MCF 10A (cell line): ENCODE measurements at regions not wholly inside any gene's neighbourhood (a gene's known extent, or its start where the extent isn't known, plus 50 kb on each side); places are given as distances from the start of the nearest gene placed in this dataset.
A peak's percentile ranks its signal among the peaks of the same experiment; 100 is the strongest.

ENCODE experiments used
- BruUV-seq: library from RNA; stranded (reverse); fragments of 400-500 nt; replicated peaks from 2 replicates; lab custom pipeline; 2021; lab: Mats Ljungman, UMichigan
- CTCF ChIA-PET: fragments of 300-600 bp; sonication (Branson Sonifier 250); formaldehyde crosslinking; extraction: SDS; loops from one replicate; lab custom pipeline; 2021; ENCODE audit warnings: antibody characterized with exemption, inconsistent platforms; lab: Yijun Ruan, JAX
- POLR2A ChIA-PET: fragments of 300-600, 350-650 bp; sonication (Branson Sonifier 250); formaldehyde crosslinking; extraction: SDS; loops from one replicate; lab custom pipeline; 2020; ENCODE audit warnings: antibody characterized with exemption, inconsistent platforms; lab: Yijun Ruan, JAX
- DNase-seq: peaks from one replicate; pipeline ENCODE4 v3.0.0-alpha.2; 2018; ENCODE audit not compliant: unreplicated experiment
- H3K27ac Mint-ChIP-seq: one replicate; pipeline ENCODE4 v1.8.0; 2022; ENCODE audit warnings: mild to moderate bottlenecking, low read depth, mixed read lengths; ENCODE audit not compliant: unreplicated experiment
- H3K27me3 Mint-ChIP-seq: one replicate; pipeline ENCODE4 v1.8.0; 2022; ENCODE audit warnings: mixed read lengths; ENCODE audit not compliant: insufficient read depth, unreplicated experiment
- H3K36me3 Mint-ChIP-seq: one replicate; pipeline ENCODE4 v1.8.0; 2022; ENCODE audit warnings: mild to moderate bottlenecking, moderate library complexity, mixed read lengths; ENCODE audit not compliant: insufficient read depth, unreplicated experiment
- H3K4me1 Mint-ChIP-seq: one replicate; pipeline ENCODE4 v1.8.0; 2022; ENCODE audit warnings: mixed read lengths; ENCODE audit not compliant: insufficient read depth, unreplicated experiment
- H3K4me3 Mint-ChIP-seq: one replicate; pipeline ENCODE4 v1.8.0; 2022; ENCODE audit warnings: mild to moderate bottlenecking, moderate library complexity, mixed read lengths; ENCODE audit not compliant: unreplicated experiment
- H3K9me3 Mint-ChIP-seq: one replicate; pipeline ENCODE4 v1.8.0; 2022; ENCODE audit warnings: mixed read lengths; ENCODE audit not compliant: unreplicated experiment
- intact Hi-C: fragments of 100-400 bp; cut with micrococcal nuclease; formaldehyde crosslinking; loops from 2 replicates; pipeline ENCODE4 v1.14.1; 2022
- TF ChIP-seq, protein P1 (sequence below): fragments of 200-600 bp; IDR thresholded peaks from one replicate; pipeline ENCODE4 v1.8.0; 2022; ENCODE audit warnings: antibody characterized with exemption, mild to moderate bottlenecking; ENCODE audit not compliant: unreplicated experiment

DNA sequence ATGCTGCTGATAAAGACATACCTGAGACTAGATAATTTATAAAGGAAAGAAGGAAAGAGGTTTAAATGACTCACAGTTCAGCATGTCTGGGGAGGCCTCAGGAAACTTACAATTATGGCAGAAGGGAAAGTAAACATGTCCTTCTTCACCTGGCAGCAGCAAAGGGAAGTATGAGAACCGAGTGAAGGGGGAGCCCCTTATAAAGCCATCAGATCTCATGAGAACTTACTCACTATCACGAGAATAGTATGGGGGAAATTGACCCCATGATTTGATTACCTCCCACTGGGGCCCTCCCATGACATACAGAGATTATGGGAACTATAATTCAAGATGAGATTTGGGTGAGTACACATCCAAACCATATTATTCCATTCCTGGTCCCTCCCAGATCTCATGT lies 154.4 kb downstream of the FASLG start:
- TF ChIP-seq, protein P1, sequence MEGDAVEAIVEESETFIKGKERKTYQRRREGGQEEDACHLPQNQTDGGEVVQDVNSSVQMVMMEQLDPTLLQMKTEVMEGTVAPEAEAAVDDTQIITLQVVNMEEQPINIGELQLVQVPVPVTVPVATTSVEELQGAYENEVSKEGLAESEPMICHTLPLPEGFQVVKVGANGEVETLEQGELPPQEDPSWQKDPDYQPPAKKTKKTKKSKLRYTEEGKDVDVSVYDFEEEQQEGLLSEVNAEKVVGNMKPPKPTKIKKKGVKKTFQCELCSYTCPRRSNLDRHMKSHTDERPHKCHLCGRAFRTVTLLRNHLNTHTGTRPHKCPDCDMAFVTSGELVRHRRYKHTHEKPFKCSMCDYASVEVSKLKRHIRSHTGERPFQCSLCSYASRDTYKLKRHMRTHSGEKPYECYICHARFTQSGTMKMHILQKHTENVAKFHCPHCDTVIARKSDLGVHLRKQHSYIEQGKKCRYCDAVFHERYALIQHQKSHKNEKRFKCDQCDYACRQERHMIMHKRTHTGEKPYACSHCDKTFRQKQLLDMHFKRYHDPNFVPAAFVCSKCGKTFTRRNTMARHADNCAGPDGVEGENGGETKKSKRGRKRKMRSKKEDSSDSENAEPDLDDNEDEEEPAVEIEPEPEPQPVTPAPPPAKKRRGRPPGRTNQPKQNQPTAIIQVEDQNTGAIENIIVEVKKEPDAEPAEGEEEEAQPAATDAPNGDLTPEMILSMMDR: no peak
- ChIA-PET CTCF (interaction anchor here (1.8 kb wide), 1 partner anchor 389 kb away, joined by 9 read pairs; no protein-coding TSS in a partner anchor), POLR2A (no interaction called here)
- BruUV-seq: no TSS peak
- intact Hi-C loops: no loop called here
- Mint-ChIP-seq H3K4me1 (no peaks in the 10 kb centered on the region), H3K36me3 (no peaks in the 10 kb centered on the region), H3K27me3 (no peaks in the 10 kb centered on the region), H3K4me3 (no peak overlapping the region), H3K9me3 (peaks cover 14% of the 10 kb centered on the region), H3K27ac (no peak overlapping the region)
- no peak for DNase-seq

DNA sequence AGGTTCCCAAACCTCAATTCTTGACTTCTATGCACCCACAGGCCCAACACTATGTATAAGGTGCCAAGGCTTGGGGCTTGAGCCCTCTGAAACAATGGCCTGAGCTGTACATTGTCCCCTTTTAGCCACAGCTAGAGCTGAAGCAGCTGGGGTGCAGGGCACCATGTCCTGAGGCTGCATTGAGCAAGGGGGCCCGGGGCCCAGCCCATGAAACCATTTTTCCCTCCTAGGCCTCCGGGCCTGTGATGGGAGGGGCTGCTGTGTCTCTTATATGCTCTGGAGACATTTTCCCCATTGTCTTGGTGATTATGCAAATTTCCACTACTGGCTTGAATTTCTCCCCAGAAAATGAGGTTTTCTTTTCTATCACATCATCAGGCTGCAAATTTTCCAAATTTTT lies 155.5 kb downstream of the FASLG start:
- no peaks in the 10 kb centered on the region for H3K27me3 Mint-ChIP-seq
- CTCF ChIA-PET: interaction anchor here (17.9 kb wide), 1 partner anchor 387 kb away, joined by 591 read pairs; the partner anchor contains the start of gene TNFSF4

DNA sequence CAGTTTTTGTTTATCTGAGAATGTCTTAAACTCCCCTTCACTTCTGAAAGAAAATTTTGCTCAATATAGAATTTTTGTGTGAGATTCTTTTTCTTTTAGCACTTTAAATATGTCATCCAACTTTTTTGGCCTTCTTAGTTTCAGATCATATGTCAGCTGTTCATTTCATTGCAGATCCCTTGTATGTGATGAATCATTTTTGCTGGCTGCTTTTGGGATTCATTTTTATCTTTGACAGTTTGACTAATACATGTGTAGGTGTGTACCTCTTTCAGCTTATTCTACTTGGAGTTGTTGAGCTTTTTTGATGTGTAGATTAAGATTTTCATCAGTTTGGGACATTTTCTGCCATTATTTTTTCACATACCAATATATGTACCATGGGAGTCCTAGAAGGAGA lies 156.8 kb downstream of the FASLG start:
- no peak overlapping the region for H3K4me3 Mint-ChIP-seq

More for the DNA sequence above, 155.5 kb downstream of the FASLG start:
- Mint-ChIP-seq H3K36me3 (no peaks in the 10 kb centered on the region), H3K27ac (no peak overlapping the region), H3K4me1 (no peaks in the 10 kb centered on the region), H3K9me3 (peaks cover 14% of the 10 kb centered on the region), H3K4me3 (no peak overlapping the region)
- no peak for DNase-seq
- TF ChIP-seq, protein P1: no peak
- no TSS peak for BruUV-seq
- intact Hi-C loops: no loop called here
- POLR2A ChIA-PET: no interaction called here

GRCh38 chr1:172818841-172819527 lies 160.1 kb downstream of the FASLG start:
- peaks cover 14% of the 10 kb centered on the region for H3K9me3 Mint-ChIP-seq
- no peak for DNase-seq
- TF ChIP-seq, protein P1: no peak
- H3K4me3 Mint-ChIP-seq: no peak overlapping the region
- no peaks in the 10 kb centered on the region for H3K27me3 Mint-ChIP-seq
- no peak overlapping the region for H3K27ac Mint-ChIP-seq
- no peaks in the 10 kb centered on the region for H3K36me3 Mint-ChIP-seq
- ChIA-PET POLR2A (interaction anchor here (1.5 kb wide), 1 partner anchor 383 kb away, joined by 3 read pairs; no protein-coding TSS in a partner anchor), CTCF (interaction anchor here (0.6 to 17.9 kb wide), 8 partner anchors 10 to 660 kb away, joined by 3 to 591 read pairs (median 3); partner anchors contain the start of gene TNFSF4)
- intact Hi-C loops: no loop called here
- H3K4me1 Mint-ChIP-seq: peaks cover 8% of the 10 kb centered on the region
- BruUV-seq: no TSS peak

More for the DNA sequence above, 156.8 kb downstream of the FASLG start:
- Mint-ChIP-seq H3K27ac (no peak overlapping the region), H3K36me3 (no peaks in the 10 kb centered on the region), H3K9me3 (peaks cover 14% of the 10 kb centered on the region), H3K27me3 (no peaks in the 10 kb centered on the region), H3K4me1 (no peaks in the 10 kb centered on the region)
- CTCF ChIA-PET: interaction anchor here (0.6 to 17.9 kb wide), 7 partner anchors 10 to 616 kb away, joined by 3 to 591 read pairs (median 3); partner anchors contain the start of gene TNFSF4
- POLR2A ChIA-PET: interaction anchor here (0.7 to 1.6 kb wide), 4 partner anchors 61 to 1053 kb away, joined by 3 to 4 read pairs (median 3); partner anchors contain the start of gene ZBTB37
- TF ChIP-seq, protein P1: no peak
- peak; percentile 9 for DNase-seq
- no TSS peak for BruUV-seq
- intact Hi-C loops: no loop called here
